Endothelial cell of umbilical vein (primary cell): ENCODE measurements at regions not wholly inside any gene's neighbourhood (a gene's known extent, or its start where the extent isn't known, plus 50 kb on each side); places are given as distances from the start of the nearest gene placed in this dataset.

ENCODE experiments used
- BruUV-seq: library from RNA; stranded (reverse); fragments of 400-500 nt; replicated peaks from 2 replicates; lab custom pipeline; 2021; lab: Mats Ljungman, UMichigan
- CTCF ChIA-PET: fragments of 300-600, 350-600 bp; sonication (Branson Sonifier 250); formaldehyde crosslinking; loops from one replicate; lab custom pipeline; 2021; ENCODE audit warnings: antibody characterized with exemption, inconsistent platforms; lab: Charles Lee
- POLR2A ChIA-PET: fragments of 300-600, 350-600 bp; sonication (Branson Sonifier 250); formaldehyde crosslinking; loops from one replicate; lab custom pipeline; 2021; ENCODE audit warnings: antibody characterized with exemption, inconsistent platforms; lab: Charles Lee
- DNase-seq: peaks from one replicate; pipeline ENCODE4 v3.0.0-alpha.2; 2011; ENCODE audit warnings: low read depth, low spot score
- FAIRE-seq: peaks from 2 replicates; lab custom pipeline; 2011; peaks lifted over from hg19 to GRCh38; lab: Jason Lieb, UNC
- H2AFZ ChIP-seq: 2 replicates; pipeline ENCODE4 v1.6.0; 2012; ENCODE audit warnings: low read depth, low read length, control low read depth, inconsistent platforms
- H3K27ac ChIP-seq: 2 replicates; pipeline ENCODE4 v1.5.1; 2011; ENCODE audit warnings: low read depth, mild to moderate bottlenecking, control low read depth, low read length, moderate library complexity; ENCODE audit not compliant: insufficient read depth
- H3K27me3 ChIP-seq, 2 experiments: 2 replicates each; pipeline versions ENCODE4 v1.6.0 to v1.6.1; 2011; ENCODE audit warnings: low read length in 2 of 2, mixed read lengths in 1 of 2; ENCODE audit not compliant: control insufficient read depth in 2 of 2, insufficient read depth in 2 of 2
- H3K36me3 ChIP-seq, 2 experiments: 2 replicates in 1 of 2; 3 replicates in 1 of 2; pipeline ENCODE4 v1.5.1; 2011; ENCODE audit warnings: low read length in 2 of 2, mild to moderate bottlenecking in 1 of 2, moderate library complexity in 1 of 2; ENCODE audit not compliant: control insufficient read depth in 2 of 2, insufficient read depth in 2 of 2; ENCODE audit errors: extremely low read depth in 1 of 2
- H3K4me1 ChIP-seq: 3 replicates; pipeline ENCODE4 v1.5.1; 2011; ENCODE audit warnings: mild to moderate bottlenecking, low read length; ENCODE audit not compliant: control insufficient read depth, insufficient read depth; ENCODE audit errors: extremely low read depth
- H3K4me2 ChIP-seq: 2 replicates; pipeline ENCODE4 v1.6.1; 2011; ENCODE audit warnings: low read length, control low read depth, mixed read lengths; ENCODE audit not compliant: insufficient read depth
- H3K4me3 ChIP-seq, 3 experiments: fragments of 200-600 bp in 1 of 3; sonication (generic), shearing (Covaris generic) in 1 of 3; replicated peaks in 1 of 3; 2 replicates each; pipeline ENCODE4 v1.5.1; 2011 to 2016; ENCODE audit warnings: control low read depth in 3 of 3, low read length in 3 of 3, mild to moderate bottlenecking in 2 of 3, inconsistent platforms in 1 of 3, low read depth in 1 of 3, moderate library complexity in 1 of 3; ENCODE audit not compliant: insufficient read depth in 1 of 3
- H3K79me2 ChIP-seq: 2 replicates; pipeline ENCODE4 v1.6.0; 2012; ENCODE audit warnings: low read length, inconsistent platforms; ENCODE audit not compliant: control insufficient read depth, insufficient read depth
- H3K9ac ChIP-seq: replicated peaks from 2 replicates; pipeline ENCODE3; 2011; ENCODE audit warnings: low read length, control low read depth; ENCODE audit not compliant: insufficient read depth; ENCODE audit errors: extremely low read depth
- H3K9me1 ChIP-seq: replicated peaks from 3 replicates; pipeline ENCODE4 v1.6.0; 2011; ENCODE audit warnings: mild to moderate bottlenecking, low read length; ENCODE audit not compliant: control insufficient read depth, insufficient read depth; ENCODE audit errors: extremely low read depth
- H3K9me3 ChIP-seq: replicated peaks from 2 replicates; pipeline ENCODE4 v1.5.1; 2012; ENCODE audit warnings: low read length, inconsistent platforms; ENCODE audit not compliant: control insufficient read depth, insufficient read depth
- H4K20me1 ChIP-seq: replicated peaks from 2 replicates; pipeline ENCODE3; 2011; ENCODE audit warnings: mild to moderate bottlenecking, low read length; ENCODE audit not compliant: control insufficient read depth, insufficient read depth; ENCODE audit errors: extremely low read depth
- EZH2 ChIP-seq: IDR thresholded peaks from 2 replicates; pipeline ENCODE4 v1.6.1; 2012; ENCODE audit warnings: borderline replicate concordance, low read depth, mild to moderate bottlenecking, moderate library complexity, low read length, inconsistent platforms; ENCODE audit not compliant: severe bottlenecking
- FOS ChIP-seq: IDR thresholded peaks from 2 replicates; pipeline ENCODE4 v1.6.1; 2011; ENCODE audit warnings: mild to moderate bottlenecking, low read length, moderate library complexity, borderline replicate concordance; ENCODE audit not compliant: insufficient read depth
- GATA2 ChIP-seq: IDR thresholded peaks from 2 replicates; pipeline ENCODE4 v1.7.0; 2011; ENCODE audit warnings: low read depth, mild to moderate bottlenecking, moderate library complexity, mixed read lengths, low read length; ENCODE audit not compliant: insufficient read length, insufficient read depth
- JUN ChIP-seq: IDR thresholded peaks from 2 replicates; pipeline ENCODE4 v1.6.1; 2011; ENCODE audit warnings: borderline replicate concordance, low read depth; ENCODE audit not compliant: insufficient read length, insufficient read depth
- MYC ChIP-seq: IDR thresholded peaks from one replicate; pipeline ENCODE4 v1.6.1; 2011; ENCODE audit warnings: mild to moderate bottlenecking, low read depth, low read length
- POLR2A ChIP-seq: IDR thresholded peaks from 2 replicates; pipeline ENCODE4 v1.6.1; 2012; ENCODE audit warnings: low read depth, mild to moderate bottlenecking, control low read depth, low read length
- POLR2AphosphoS5 ChIP-seq: IDR thresholded peaks from 2 replicates; pipeline ENCODE4 v1.6.1; 2012; ENCODE audit warnings: low read depth, mild to moderate bottlenecking, control low read depth, low read length, moderate library complexity; ENCODE audit not compliant: insufficient read depth
- dilution Hi-C: fragments of 300-500 bp; cut with MboI; formaldehyde crosslinking; loops from one replicate; pipeline ENCODE4 v1.15.0; 2019; ENCODE audit warnings: low sequenced_read_pairs; ENCODE audit not compliant: extremely low pct_ligation_motif_present
- intact Hi-C: fragments of 100-400 bp; cut with micrococcal nuclease; formaldehyde crosslinking; loops from one replicate; pipeline ENCODE4 v1.10.0; 2022
- TF ChIP-seq, protein P1 (sequence below), 2 donors: IDR thresholded peaks; 1 replicate in 1 of 2; 2 replicates in 1 of 2; pipeline ENCODE4 v1.5.1; 2011; ENCODE audit warnings: low read length in 2 of 2, mild to moderate bottlenecking in 2 of 2, moderate library complexity in 2 of 2, control low read depth in 1 of 2, inconsistent platforms in 1 of 2, low read depth in 1 of 2; ENCODE audit not compliant: insufficient read depth in 1 of 2; ENCODE audit errors: extremely low read depth in 1 of 2
- TF ChIP-seq, protein P2 (sequence below): IDR thresholded peaks from 2 replicates; pipeline ENCODE4 v1.6.1; 2011; ENCODE audit not compliant: insufficient read depth, insufficient read length

DNA sequence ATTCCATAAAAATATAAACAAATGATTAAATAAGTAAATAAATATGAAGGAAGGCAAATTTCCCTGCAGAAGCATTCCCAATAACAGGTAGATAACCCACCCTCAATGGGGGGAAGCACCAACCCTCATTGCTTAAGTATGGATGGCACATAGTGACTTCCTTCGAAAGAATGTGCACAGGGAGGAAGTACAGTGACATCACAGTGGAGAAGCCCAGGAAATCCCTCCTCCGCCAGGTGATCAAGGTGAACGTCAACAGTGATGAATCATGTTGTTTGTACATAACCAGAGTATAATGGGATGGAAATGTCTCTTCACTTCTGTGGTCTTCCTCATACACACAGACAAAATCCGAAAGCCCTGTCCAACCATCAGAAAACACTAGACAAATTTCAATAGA is 267.9 kb downstream of the THBS2 start:
- no peaks in the 10 kb centered on the region for H3K27me3 ChIP-seq
- POLR2A ChIA-PET, result no interaction called here
- intact Hi-C loops, result no loop called here
- no peaks in the 10 kb centered on the region for H3K79me2 ChIP-seq
- H3K4me2 ChIP-seq, result no peak overlapping the region
- dilution Hi-C loops, result no loop called here
- no peak for FAIRE-seq
- no peak overlapping the region for H3K4me3 ChIP-seq
- no peak for DNase-seq
- no peak overlapping the region for H3K27ac ChIP-seq
- no peaks in the 10 kb centered on the region for H4K20me1 ChIP-seq
- H3K4me1 ChIP-seq, result no peaks in the 10 kb centered on the region
- CTCF ChIA-PET, result no interaction called here
- H3K9me3 ChIP-seq, result no peaks in the 10 kb centered on the region
- H3K9ac ChIP-seq, result no peak overlapping the region
- H2AFZ ChIP-seq, result no peak overlapping the region
- no peaks in the 10 kb centered on the region for H3K9me1 ChIP-seq
- H3K36me3 ChIP-seq, result no peaks in the 10 kb centered on the region
- no peak for TF ChIP-seq POLR2AphosphoS5
- no peak for TF ChIP-seq JUN
- TF ChIP-seq FOS, result no peak
- no TSS peak for BruUV-seq

DNA sequence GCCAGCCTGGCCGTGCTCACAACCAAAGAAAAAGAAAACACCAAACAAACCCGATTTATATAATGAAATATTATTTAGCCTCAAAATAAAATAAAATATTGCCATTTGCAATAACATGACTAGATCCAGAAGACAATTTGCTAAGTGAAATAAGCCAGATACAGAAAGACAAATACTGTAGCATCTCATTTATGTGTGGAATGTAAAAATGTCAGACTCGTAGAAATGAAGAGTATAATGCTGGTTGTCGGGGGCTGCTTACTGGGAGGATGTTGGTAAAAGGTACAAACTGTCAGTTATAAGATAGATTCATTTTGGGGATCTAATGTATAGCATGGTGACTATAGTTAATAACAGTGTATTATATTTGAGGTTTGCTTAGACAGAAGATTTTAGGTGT is 269.7 kb downstream of the THBS2 start:
- DNase-seq, result no peak
- no peak for FAIRE-seq
- TF ChIP-seq, protein P1, sequence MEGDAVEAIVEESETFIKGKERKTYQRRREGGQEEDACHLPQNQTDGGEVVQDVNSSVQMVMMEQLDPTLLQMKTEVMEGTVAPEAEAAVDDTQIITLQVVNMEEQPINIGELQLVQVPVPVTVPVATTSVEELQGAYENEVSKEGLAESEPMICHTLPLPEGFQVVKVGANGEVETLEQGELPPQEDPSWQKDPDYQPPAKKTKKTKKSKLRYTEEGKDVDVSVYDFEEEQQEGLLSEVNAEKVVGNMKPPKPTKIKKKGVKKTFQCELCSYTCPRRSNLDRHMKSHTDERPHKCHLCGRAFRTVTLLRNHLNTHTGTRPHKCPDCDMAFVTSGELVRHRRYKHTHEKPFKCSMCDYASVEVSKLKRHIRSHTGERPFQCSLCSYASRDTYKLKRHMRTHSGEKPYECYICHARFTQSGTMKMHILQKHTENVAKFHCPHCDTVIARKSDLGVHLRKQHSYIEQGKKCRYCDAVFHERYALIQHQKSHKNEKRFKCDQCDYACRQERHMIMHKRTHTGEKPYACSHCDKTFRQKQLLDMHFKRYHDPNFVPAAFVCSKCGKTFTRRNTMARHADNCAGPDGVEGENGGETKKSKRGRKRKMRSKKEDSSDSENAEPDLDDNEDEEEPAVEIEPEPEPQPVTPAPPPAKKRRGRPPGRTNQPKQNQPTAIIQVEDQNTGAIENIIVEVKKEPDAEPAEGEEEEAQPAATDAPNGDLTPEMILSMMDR (IDR thresholded peaks at IDR 0.05; ENCODE audit: extremely low read depth in 1 of 2, insufficient read depth in 1 of 2, low read depth in 1 of 2, low read length in 2 of 2), result no peak
- no peak for TF ChIP-seq POLR2A
- no peak for TF ChIP-seq POLR2AphosphoS5
- no peak for TF ChIP-seq EZH2
- TF ChIP-seq, protein P2, sequence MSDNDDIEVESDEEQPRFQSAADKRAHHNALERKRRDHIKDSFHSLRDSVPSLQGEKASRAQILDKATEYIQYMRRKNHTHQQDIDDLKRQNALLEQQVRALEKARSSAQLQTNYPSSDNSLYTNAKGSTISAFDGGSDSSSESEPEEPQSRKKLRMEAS, result no peak
- no peak for TF ChIP-seq JUN
- no peak for TF ChIP-seq MYC
- TF ChIP-seq GATA2, result no peak
- TF ChIP-seq FOS, result no peak
- Histone ChIP-seq H3K4me2 (no peak overlapping the region), H3K79me2 (no peaks in the 10 kb centered on the region), H3K4me3 (no peak overlapping the region), H3K9me1 (no peaks in the 10 kb centered on the region), H2AFZ (no peak overlapping the region), H3K9me3 (no peaks in the 10 kb centered on the region), H3K4me1 (no peaks in the 10 kb centered on the region), H3K27me3 (no peaks in the 10 kb centered on the region), H3K9ac (no peak overlapping the region), H3K27ac (no peak overlapping the region), H3K36me3 (no peaks in the 10 kb centered on the region), H4K20me1 (no peaks in the 10 kb centered on the region)
- intact Hi-C loops (no loop called here), dilution Hi-C loops (no loop called here)
- ChIA-PET POLR2A (no interaction called here), CTCF (no interaction called here)
- BruUV-seq, result no TSS peak
